Adrenal gland (tissue), 5 donors: ENCODE measurements at regions not wholly inside any gene's neighbourhood (a gene's known extent, or its start where the extent isn't known, plus 50 kb on each side); places are given as distances from the start of the nearest gene placed in this dataset.

Experiments
- POLR2A ChIP-seq, 2 donors: fragments of 450-650 bp; IDR thresholded peaks; one replicate each; pipeline ENCODE4 v1.6.1; 2017; ENCODE audit warnings: antibody characterized with exemption in 2 of 2, mild to moderate bottlenecking in 2 of 2, moderate library complexity in 1 of 2
- TF ChIP-seq, protein P1 (sequence below), 6 experiments: fragments of 450-650 bp in 4 of 6; fragments of 200-600 bp in 2 of 6; sonication (generic) in 1 of 6; IDR thresholded peaks; 1 replicate in 5 of 6; 2 replicates in 1 of 6; pipeline versions ENCODE4 v1.5.1 to v1.8.0; 2016 to 2021; ENCODE audit warnings: antibody characterized with exemption in 6 of 6, mild to moderate bottlenecking in 2 of 6, moderate library complexity in 1 of 6
- donor health status: DM: no; HTN: no; CAD: no.

GRCh38 chr10:43874984-43875383 is 226.3 kb upstream of the ZNF32 start:
- TF ChIP-seq, protein P1, sequence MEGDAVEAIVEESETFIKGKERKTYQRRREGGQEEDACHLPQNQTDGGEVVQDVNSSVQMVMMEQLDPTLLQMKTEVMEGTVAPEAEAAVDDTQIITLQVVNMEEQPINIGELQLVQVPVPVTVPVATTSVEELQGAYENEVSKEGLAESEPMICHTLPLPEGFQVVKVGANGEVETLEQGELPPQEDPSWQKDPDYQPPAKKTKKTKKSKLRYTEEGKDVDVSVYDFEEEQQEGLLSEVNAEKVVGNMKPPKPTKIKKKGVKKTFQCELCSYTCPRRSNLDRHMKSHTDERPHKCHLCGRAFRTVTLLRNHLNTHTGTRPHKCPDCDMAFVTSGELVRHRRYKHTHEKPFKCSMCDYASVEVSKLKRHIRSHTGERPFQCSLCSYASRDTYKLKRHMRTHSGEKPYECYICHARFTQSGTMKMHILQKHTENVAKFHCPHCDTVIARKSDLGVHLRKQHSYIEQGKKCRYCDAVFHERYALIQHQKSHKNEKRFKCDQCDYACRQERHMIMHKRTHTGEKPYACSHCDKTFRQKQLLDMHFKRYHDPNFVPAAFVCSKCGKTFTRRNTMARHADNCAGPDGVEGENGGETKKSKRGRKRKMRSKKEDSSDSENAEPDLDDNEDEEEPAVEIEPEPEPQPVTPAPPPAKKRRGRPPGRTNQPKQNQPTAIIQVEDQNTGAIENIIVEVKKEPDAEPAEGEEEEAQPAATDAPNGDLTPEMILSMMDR (IDR thresholded peaks at IDR 0.05), result no peak
- TF ChIP-seq POLR2A (IDR thresholded peaks at IDR 0.05), result no peak
